Stimulated activated effector memory CD8-positive, alpha-beta T cell treated with anti-CD3 and anti-CD28 coated beads, Interleukin-12 subunit alpha, Interleukin-12 subunit beta, amount 100 ng/mL, for 72 hours (primary cell): ENCODE measurements at regions not wholly inside any gene's neighbourhood (a gene's known extent, or its start where the extent isn't known, plus 50 kb on each side); places are given as distances from the start of the nearest gene placed in this dataset.
A peak's percentile ranks its signal among the peaks of the same experiment; 100 is the strongest.

Source experiments
- ATAC-seq: fragments of 150-1000 bp; cut with Tn5 transposase; 2 replicates; pipeline ENCODE4 v1.10.0; 2021
- DNase-seq, 2 donors: peaks; one replicate each; pipeline ENCODE4 v3.0.0; 2021 to 2022; ENCODE audit warnings: low spot score in 2 of 2
- H3K27ac Mint-ChIP-seq: one replicate; pipeline ENCODE4 v1.8.0; 2022; ENCODE audit warnings: mild to moderate bottlenecking, mixed read lengths
- H3K36me3 Mint-ChIP-seq: one replicate; pipeline ENCODE4 v1.8.0; 2022; ENCODE audit warnings: mild to moderate bottlenecking, mixed read lengths
- H3K4me1 Mint-ChIP-seq: one replicate; pipeline ENCODE4 v1.8.0; 2022; ENCODE audit warnings: mixed read lengths
- H3K4me3 Mint-ChIP-seq: one replicate; pipeline ENCODE4 v1.8.0; 2022; ENCODE audit warnings: mild to moderate bottlenecking, mixed read lengths
- H3K9me3 Mint-ChIP-seq: one replicate; pipeline ENCODE4 v1.8.0; 2022; ENCODE audit warnings: mixed read lengths

DNA sequence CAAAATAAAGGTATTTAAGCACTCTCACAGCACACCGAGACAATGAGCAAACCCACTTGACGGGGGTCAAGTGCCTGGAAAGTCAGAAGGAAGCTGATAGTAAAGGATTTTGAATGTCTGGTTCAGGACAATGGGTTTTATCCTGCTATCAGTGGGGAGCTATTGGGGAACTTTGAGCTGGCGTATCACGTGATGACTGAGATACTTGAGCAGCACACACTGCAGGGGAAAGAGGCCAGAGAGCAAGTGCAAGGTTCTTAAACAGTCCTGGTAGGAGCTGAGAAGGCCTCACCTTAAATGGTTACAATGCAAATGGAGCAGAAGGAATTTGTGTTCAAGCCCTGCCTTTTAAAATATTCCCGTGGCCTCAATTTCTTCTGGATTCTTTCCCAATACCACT is 225.3 kb downstream of the LACC1 start:
- DNase-seq (no peak), ATAC-seq (no peak)
- Mint-ChIP-seq H3K27ac (no peak overlapping the region), H3K9me3 (peaks cover 4% of the 10 kb centered on the region), H3K36me3 (no peaks in the 10 kb centered on the region), H3K4me1 (no peaks in the 10 kb centered on the region), H3K4me3 (no peak overlapping the region)

DNA sequence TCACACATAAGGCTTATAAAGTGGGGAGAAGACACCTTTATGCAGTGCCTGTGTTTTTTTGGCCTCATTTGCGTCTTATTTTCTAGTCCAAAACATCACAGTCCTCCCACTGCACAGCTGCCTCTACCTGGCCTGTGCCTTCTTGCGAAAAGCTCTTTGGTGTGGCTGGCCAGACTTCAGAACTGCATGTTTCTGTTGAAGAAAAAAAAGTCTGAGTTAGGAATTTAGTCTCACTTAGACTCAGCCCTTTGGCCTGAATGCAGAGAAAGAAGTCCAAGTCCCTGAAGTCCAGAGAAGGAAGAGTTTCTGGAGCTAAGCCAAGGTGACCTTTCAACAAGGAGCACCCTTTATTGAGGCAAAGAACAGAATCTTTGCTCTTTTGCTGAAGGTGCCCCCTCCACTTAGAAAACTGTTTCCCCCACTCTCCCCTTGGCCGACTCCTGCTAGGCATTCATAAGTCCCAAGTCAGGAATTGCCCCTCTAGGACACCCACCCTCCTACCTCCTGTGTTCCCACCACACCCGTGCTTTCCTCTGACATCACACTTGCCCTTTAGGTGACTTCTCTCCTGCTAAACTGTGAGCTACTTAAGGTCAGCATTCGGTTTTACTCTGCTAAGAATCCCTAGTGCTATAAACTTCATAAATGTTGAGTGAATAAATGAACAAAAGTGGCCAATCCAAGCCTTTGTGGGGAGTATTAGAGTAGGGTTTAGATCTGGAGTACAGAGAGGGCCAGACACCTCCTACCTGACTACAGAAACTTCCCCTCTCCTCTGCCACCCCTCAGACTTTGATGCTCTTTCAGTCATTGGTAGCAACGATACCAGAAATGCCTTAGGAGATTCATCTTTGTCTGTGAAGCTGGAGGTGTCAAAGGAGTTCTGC is 226.8 kb downstream of the LACC1 start:
- Mint-ChIP-seq H3K27ac (no peak overlapping the region), H3K4me1 (no peaks in the 10 kb centered on the region), H3K36me3 (no peaks in the 10 kb centered on the region), H3K9me3 (peaks cover 4% of the 10 kb centered on the region), H3K4me3 (no peak overlapping the region)
- ATAC-seq (no peak), DNase-seq (no peak)

DNA sequence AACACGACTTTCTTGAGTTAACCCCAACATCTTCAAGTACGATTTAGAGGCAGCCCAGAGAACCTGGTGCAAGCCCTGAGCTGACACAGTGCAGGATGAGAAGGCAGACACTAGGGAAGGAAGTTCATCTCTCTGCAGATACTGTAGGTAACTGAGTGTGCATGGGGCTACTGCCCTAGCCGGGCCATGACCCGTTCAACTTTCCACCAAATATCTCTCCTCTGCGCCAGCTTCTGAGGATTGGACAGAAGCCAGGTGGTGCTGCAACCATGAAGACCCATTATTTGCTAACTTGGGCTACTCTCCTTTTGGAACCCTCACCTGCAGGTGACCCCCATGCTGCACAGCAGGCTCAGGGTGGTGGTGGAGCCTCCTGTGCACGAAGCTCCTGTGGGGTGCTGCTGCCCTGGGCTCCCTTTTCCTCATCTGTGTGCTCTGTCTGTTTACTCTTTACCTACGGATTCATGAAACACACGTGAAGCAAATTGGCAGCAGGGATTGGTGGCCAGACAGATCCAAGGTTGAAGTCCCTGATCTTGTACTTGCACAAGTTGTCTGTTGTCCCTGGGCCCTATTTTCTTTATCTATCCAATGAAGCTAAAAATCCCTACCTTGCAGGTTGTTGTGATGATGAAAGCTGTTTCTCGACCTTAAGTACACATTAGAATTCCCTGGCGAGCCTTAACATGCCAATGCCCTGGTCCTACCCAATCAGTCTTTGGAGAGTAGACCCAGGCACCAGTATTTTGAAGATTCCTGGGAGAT is 227.8 kb downstream of the LACC1 start:
- H3K36me3 Mint-ChIP-seq: no peaks in the 10 kb centered on the region
- H3K4me1 Mint-ChIP-seq: peaks cover 2% of the 10 kb centered on the region
- ATAC-seq (no peak), DNase-seq (no peak)
- H3K27ac Mint-ChIP-seq: no peak overlapping the region
- no peak overlapping the region for H3K4me3 Mint-ChIP-seq
- no peaks in the 10 kb centered on the region for H3K9me3 Mint-ChIP-seq

DNA sequence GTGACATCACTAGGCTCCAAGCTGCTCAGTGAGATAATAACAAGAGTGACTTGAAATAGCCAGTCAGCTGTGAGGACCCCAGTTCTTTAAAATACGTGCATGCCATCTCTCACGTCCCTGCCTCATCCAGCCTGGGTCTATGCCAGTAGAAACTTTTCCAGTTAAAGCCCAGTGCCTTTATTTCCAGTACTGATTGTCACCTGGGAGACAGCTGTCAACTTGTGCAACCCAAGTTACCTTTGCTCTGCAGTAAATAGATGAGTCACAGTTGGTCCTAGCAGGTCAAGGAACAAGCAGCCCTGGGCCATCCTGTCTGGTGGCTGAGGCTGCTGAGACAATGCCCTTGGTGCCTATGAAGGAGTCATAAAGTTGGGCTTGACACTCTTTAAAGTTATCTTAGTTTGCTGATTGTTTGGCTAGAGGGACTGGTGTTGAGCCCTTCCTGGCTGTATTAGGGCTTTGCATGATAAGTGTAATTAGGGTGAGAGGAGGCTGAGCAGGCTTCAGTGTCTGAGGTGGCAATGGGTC is 228.7 kb downstream of the LACC1 start:
- DNase-seq (no peak), ATAC-seq (no peak)
- no peak overlapping the region for H3K4me3 Mint-ChIP-seq
- no peaks in the 10 kb centered on the region for H3K36me3 Mint-ChIP-seq
- no peaks in the 10 kb centered on the region for H3K9me3 Mint-ChIP-seq
- H3K27ac Mint-ChIP-seq: no peak overlapping the region
- peaks cover 11% of the 10 kb centered on the region for H3K4me1 Mint-ChIP-seq

DNA sequence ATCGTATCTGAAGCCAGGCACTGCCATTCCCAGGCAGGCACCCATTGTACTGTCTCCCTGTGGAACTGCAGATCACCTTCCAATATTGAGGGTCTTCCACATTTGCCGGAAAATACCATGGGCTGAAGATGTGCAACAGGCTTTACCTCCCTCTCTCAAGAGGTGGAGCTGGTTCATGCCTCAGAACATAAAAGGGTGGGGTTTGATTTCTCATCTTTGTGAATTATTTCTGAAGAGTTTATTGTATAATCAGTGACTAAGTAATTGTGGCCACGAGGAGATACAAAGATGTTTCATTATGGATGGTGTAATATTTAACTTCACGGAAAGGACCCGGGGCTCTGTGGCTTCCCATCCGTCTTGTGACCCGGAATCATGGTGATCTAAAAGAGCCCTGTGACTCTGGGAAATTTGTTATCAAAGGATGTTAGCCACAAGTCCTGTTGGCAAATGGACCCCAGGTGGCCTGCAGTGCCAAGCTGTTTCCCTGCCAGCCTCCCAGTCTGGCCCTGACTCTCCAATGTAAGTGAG is 230.5 kb downstream of the LACC1 start:
- H3K4me1 Mint-ChIP-seq: peaks cover 13% of the 10 kb centered on the region
- DNase-seq (no peak), ATAC-seq (no peak)
- no peaks in the 10 kb centered on the region for H3K36me3 Mint-ChIP-seq
- no peaks in the 10 kb centered on the region for H3K9me3 Mint-ChIP-seq
- H3K27ac Mint-ChIP-seq: no peak overlapping the region
- H3K4me3 Mint-ChIP-seq: no peak overlapping the region

DNA sequence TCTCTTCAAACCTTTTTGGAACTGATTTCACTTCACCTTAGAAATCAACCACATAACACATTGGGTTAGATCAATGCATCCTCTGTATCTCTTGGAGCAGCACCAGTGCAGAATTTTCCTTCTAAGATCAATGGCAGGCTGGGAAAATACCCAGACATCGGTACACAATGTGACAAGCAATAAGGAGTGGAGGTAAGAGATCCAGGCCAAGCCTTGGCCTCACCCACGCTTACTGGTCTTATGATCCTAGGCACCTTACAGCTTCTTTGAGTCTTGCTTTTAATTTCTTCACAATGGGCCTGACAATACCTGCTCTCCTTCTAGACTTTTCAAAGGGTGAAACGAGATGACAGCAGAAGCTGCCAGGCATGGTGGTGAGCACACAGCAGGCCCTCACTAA is 232.0 kb downstream of the LACC1 start:
- H3K4me1 Mint-ChIP-seq: peaks cover 27% of the 10 kb centered on the region
- ATAC-seq: no peak
- no peak for DNase-seq
- H3K27ac Mint-ChIP-seq: peak overlapping the region; percentile 88
- H3K36me3 Mint-ChIP-seq: no peaks in the 10 kb centered on the region
- H3K9me3 Mint-ChIP-seq: no peaks in the 10 kb centered on the region
- H3K4me3 Mint-ChIP-seq: no peak overlapping the region

DNA sequence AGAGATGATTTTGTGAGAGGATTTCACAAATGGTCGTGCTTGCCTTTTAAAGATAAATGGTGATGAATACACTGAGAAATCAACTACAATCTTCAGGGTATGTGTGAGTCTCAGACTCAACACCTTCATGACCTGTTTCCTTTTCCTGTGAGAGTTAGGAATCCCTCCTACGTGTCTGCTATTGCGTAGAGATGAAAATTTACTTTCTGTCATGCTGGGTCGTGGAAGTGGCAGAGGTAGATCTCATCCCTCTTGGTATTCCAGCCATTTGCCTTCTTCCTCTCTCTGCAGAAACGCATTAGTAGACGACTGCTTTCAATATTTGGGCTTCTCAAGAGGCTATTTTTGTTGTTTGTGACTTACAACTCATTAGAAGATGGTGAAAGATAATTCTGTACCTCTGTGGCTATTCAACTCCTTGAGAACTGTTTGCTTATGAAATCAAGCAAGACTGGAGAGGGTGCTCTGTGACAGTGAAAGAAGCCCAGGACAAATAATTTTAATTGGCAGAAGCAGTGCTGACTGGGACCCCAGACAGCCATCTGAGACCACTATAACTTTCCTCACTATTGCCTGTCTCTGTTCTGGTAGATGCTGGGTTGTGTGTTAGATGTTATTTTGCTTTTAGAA is 233.1 kb downstream of the LACC1 start:
- DNase-seq: no peak

DNA sequence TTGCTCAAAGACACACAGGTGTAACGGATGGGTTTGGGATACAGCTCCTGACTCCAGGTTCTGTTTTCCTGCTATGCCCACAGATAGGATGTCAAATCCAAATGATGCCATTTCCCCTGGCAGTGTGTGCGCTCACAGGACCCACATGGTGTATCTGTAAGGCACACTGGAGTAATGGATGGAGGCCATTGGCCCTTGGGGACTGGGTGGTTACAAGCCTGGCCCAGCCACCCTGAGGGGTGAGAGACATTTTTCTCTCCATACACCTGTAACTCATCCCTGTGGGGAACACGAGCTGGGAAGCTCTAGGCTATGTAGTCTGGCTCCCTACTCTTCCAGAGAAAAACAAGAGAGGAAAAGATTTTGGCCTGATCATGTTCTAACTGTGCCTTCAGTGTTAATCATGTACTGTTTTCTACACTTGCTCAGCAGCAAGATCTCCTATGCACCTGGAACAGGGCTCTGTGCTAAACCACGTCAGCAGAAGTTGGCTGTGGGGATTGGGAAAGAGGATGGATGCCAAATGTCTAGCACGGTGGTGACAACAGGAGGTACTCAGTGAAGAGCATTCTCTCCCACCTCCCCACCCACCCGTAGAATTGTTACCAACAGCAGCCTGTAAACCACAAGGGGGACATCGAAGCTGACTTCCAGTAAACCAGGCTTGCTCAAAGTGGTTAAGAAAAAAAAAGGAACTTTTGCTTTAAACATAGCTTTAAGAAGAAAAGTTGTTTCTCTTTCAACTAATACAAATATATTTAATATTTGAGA is 237.0 kb downstream of the LACC1 start:
- DNase-seq (no peak), ATAC-seq (peak; percentile 37)
- peak overlapping the region; percentile 27 for H3K27ac Mint-ChIP-seq
- peaks cover 31% of the 10 kb centered on the region for H3K4me1 Mint-ChIP-seq
- no peaks in the 10 kb centered on the region for H3K9me3 Mint-ChIP-seq
- no peaks in the 10 kb centered on the region for H3K36me3 Mint-ChIP-seq
- H3K4me3 Mint-ChIP-seq: peak overlapping the region; percentile 33

More for the DNA sequence above, 233.1 kb downstream of the LACC1 start:
- ATAC-seq: peak; percentile 62
- no peaks in the 10 kb centered on the region for H3K36me3 Mint-ChIP-seq
- peak overlapping the region; percentile 88 for H3K27ac Mint-ChIP-seq
- H3K9me3 Mint-ChIP-seq: no peaks in the 10 kb centered on the region
- peak overlapping the region; percentile 34 for H3K4me3 Mint-ChIP-seq
- peaks cover 31% of the 10 kb centered on the region for H3K4me1 Mint-ChIP-seq

DNA sequence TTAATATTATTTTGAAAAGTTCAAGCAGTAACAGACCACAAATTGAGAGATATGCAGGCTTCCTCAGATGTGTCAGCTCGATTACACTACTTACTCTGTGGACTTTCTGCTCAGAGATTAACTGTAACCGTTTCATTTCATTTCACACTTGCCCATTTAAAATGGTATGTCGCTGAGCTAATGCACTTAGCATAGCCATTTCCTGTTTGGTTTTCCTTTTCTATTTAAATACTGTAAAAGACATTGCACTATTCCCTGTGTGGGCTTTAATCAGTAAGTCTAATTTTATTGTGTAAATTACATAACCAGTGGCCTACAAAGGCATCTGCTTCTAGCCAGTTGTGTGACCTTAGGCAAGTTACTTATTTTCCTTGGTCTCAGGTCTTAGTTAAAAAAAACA is 237.6 kb downstream of the LACC1 start:
- H3K9me3 Mint-ChIP-seq: no peaks in the 10 kb centered on the region
- no peaks in the 10 kb centered on the region for H3K36me3 Mint-ChIP-seq
- peak overlapping the region; percentile 33 for H3K4me3 Mint-ChIP-seq
- peaks cover 30% of the 10 kb centered on the region for H3K4me1 Mint-ChIP-seq
- peak overlapping the region; percentile 27 for H3K27ac Mint-ChIP-seq
- ATAC-seq (peak; percentile 70), DNase-seq (no peak)

DNA sequence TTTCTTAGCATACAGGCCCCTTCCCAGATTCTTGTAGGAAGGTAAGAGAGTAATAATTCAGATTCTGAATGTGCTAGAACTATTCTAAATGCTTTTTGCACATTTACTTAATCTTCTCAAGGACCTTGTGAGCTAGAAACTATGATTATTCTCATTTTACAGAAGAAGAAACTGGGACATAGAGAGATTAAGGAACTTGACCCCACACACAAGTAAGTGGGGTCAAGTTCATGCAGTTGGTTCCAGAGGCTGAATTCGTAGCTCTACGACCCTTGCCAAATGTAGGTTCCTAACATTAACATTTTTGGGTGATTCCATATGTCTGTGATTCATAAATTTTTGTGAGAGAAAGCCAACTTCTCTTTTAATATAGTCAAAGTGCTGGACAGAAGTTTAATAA is 238.1 kb downstream of the LACC1 start:
- Mint-ChIP-seq H3K9me3 (no peaks in the 10 kb centered on the region), H3K4me3 (no peak overlapping the region), H3K27ac (peak overlapping the region; percentile 27), H3K4me1 (peaks cover 26% of the 10 kb centered on the region), H3K36me3 (no peaks in the 10 kb centered on the region)
- ATAC-seq: no peak
- no peak for DNase-seq

DNA sequence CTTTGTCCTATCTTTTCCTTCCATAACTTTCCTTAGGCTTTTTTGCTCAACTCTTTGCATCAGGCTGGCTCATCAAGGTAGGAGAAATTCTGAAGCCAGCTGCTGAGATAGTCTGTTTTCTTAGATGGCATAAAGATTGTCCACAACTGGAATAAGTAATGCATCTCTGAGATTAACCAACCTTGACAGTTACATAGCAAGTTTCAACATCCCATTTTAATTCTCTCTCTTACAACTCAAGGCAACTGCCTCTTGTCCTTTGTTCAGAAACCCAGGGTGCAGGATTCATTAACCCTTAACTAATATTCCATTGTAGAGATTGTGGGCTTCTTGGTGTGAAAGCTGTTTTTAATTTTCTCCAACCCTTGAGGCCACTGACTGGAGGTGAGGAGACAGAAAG is 239.2 kb downstream of the LACC1 start:
- H3K27ac Mint-ChIP-seq: no peak overlapping the region
- H3K4me3 Mint-ChIP-seq: no peak overlapping the region
- peak in 1 of 2 donors; percentile 2 for DNase-seq
- no peak for ATAC-seq
- H3K9me3 Mint-ChIP-seq: peaks cover 8% of the 10 kb centered on the region
- H3K4me1 Mint-ChIP-seq: peaks cover 17% of the 10 kb centered on the region
- H3K36me3 Mint-ChIP-seq: no peaks in the 10 kb centered on the region

DNA sequence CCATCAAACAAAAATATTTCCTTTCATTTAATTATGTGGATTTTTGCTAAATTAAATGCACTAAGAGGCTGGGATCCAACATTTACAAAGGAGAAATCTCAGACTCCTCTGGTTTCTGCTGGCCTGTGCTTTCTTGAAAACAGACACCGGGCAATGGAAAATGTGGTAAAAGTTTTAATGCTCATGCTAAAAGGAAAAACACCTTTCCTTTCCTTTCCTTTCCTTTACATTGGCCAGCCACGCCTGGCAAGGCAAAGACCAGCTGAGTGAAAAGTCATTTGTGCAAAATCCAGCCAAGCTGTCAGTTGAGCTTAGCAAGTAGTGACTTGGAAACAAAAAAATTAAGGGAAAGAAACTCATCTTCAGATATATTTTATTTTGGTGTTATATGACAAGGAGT is 240.3 kb downstream of the LACC1 start:
- Mint-ChIP-seq H3K9me3 (peaks cover 13% of the 10 kb centered on the region), H3K27ac (no peak overlapping the region), H3K36me3 (no peaks in the 10 kb centered on the region), H3K4me3 (no peak overlapping the region), H3K4me1 (peaks cover 17% of the 10 kb centered on the region)
- DNase-seq (no peak), ATAC-seq (no peak)

DNA sequence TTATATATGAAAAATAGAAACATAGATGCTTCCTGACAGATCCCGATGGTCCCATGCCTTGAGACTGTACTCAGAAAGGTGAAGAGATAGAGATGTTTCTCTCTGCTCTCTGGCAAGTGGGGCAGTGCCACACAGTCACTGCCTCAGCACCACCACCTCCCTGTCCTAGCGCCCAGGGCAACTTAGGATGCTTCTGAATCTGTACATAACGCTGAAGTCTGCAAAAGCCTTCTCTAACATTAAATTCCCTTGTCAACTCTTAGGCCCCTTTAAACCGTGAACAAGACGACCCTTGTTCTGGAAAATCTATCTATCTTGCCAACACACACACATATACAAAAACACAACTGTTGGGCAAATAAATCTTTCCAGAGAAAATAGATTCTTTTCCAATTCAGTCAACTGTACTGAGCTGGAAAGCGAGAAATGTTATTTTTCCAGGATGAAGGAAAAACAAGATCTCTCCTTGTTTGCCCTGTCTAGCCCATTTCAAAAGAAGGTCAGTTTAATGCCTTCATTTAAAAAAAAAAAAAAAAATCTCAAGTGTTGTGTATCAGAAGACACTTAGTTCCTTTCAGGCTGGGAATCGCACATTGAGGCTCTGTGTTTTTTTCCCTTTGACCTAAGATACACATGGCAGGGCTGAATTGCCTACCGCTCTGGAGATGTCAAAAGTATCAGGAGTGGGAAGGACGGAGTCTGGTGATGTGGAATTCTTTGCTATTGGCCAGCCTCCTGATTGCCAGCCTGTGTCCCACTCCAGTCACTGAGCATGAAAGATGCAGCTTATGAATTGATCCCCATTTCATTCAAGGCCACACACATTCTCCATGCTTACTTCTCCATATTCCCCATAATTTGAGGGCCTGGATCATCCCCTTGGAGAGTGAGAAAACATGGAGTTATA is 241.4 kb downstream of the LACC1 start:
- peak in 1 of 2 donors; percentile 15 for DNase-seq
- no peak overlapping the region for H3K27ac Mint-ChIP-seq
- H3K9me3 Mint-ChIP-seq: peaks cover 13% of the 10 kb centered on the region
- ATAC-seq: no peak
- H3K4me3 Mint-ChIP-seq: no peak overlapping the region
- peaks cover 10% of the 10 kb centered on the region for H3K4me1 Mint-ChIP-seq
- no peaks in the 10 kb centered on the region for H3K36me3 Mint-ChIP-seq

DNA sequence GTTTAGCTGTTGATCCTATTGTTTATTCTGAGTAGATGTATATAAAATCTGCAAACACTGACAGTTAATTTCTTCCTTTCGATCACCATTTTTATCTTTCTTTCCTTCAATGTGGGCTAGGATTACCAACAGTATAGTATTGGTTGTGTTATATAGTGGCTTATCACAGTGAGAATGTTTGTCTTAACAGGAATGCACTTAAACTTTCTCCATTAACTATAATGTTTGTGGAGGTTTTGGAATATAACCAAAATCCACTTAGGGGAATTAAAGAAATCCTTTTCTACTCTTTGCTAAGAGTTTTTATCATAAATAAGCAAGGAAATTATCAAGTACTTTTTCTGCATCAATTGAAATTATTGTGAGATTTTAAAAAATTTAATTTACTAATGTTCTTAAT is 244.6 kb downstream of the LACC1 start:
- ATAC-seq: no peak
- Mint-ChIP-seq H3K4me1 (no peaks in the 10 kb centered on the region), H3K9me3 (peaks cover 13% of the 10 kb centered on the region), H3K4me3 (no peak overlapping the region), H3K36me3 (no peaks in the 10 kb centered on the region), H3K27ac (no peak overlapping the region)
- DNase-seq: no peak
